ENCODE measurements at regions not wholly inside any gene's neighbourhood (a gene's known extent, or its start where the extent isn't known, plus 50 kb on each side); places are given as distances from the start of the nearest gene placed in this dataset.

- TF ChIP-seq SRF (IDR thresholded peaks at IDR 0.05; ENCODE audit: low read depth) = no peak
- no peak for TF ChIP-seq YY1 (IDR thresholded peaks at IDR 0.05; ENCODE audit: extremely low read depth, insufficient replicate concordance, low read depth, low read length)
- no peak for TF ChIP-seq CTCF (IDR thresholded peaks at IDR 0.05 in 2 of 3, conservative IDR thresholded peaks at IDR 0.05 in 1 of 3; ENCODE audit: borderline replicate concordance in 1 of 3, insufficient read depth in 1 of 3, low read depth in 2 of 3, low read length in 2 of 3)
Measured at GRCh38 chr16:49203361-49203760, 78.3 kb downstream of the CBLN1 start.
